DOHH2 (cell line): ENCODE measurements at regions not wholly inside any gene's neighbourhood (a gene's known extent, or its start where the extent isn't known, plus 50 kb on each side); places are given as distances from the start of the nearest gene placed in this dataset.

Source experiments
- EZH2phosphoT487 ChIP-seq: fragments of 200-600 bp; sonication (generic); IDR thresholded peaks from 2 replicates; pipeline ENCODE4 v1.6.1; 2017; ENCODE audit warnings: borderline replicate concordance, mild to moderate bottlenecking, antibody characterized with exemption, low read length, moderate library complexity, mixed read lengths
- TF ChIP-seq, protein P1 (sequence below): fragments of 200-600 bp; sonication (generic); IDR thresholded peaks from one replicate; pipeline ENCODE4 v1.5.1; 2014; ENCODE audit warnings: antibody characterized with exemption, mild to moderate bottlenecking, low read depth, low read length; ENCODE audit not compliant: poor library complexity, severe bottlenecking

DNA sequence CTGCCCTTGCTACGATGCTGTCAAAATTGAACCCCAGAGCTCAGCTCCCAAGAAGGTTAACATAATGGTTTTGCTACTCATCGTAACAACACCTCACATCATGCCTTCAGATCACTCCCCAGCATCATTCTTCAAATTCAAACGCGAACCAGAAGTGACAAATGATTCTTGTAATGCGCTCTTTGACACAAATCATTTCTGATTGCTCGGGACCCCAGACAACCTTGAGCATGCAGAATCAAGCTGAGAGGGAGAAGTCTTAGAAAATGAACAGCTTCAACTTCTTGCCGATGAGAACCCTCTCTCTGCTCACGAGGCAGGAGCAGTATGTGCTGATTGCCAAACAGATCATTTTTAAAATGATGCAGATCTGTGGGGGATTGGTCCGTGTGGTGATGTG, 241.0 kb upstream of the ASIC2 start:
- TF ChIP-seq, protein P1, sequence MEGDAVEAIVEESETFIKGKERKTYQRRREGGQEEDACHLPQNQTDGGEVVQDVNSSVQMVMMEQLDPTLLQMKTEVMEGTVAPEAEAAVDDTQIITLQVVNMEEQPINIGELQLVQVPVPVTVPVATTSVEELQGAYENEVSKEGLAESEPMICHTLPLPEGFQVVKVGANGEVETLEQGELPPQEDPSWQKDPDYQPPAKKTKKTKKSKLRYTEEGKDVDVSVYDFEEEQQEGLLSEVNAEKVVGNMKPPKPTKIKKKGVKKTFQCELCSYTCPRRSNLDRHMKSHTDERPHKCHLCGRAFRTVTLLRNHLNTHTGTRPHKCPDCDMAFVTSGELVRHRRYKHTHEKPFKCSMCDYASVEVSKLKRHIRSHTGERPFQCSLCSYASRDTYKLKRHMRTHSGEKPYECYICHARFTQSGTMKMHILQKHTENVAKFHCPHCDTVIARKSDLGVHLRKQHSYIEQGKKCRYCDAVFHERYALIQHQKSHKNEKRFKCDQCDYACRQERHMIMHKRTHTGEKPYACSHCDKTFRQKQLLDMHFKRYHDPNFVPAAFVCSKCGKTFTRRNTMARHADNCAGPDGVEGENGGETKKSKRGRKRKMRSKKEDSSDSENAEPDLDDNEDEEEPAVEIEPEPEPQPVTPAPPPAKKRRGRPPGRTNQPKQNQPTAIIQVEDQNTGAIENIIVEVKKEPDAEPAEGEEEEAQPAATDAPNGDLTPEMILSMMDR: no peak
- TF ChIP-seq EZH2phosphoT487: no peak
